Spleen (tissue), 7 donors: ENCODE measurements at regions not wholly inside any gene's neighbourhood (a gene's known extent, or its start where the extent isn't known, plus 50 kb on each side); places are given as distances from the start of the nearest gene placed in this dataset.

Experiments
- CTCF ChIP-seq, 11 experiments: fragments of 200-600 bp in 7 of 11; fragments of 450-650 bp in 4 of 11; sonication (generic) in 4 of 11; IDR thresholded peaks in 8 of 11; conservative IDR thresholded peaks in 3 of 11; 1 replicate in 7 of 11; 2 replicates in 4 of 11; pipeline versions ENCODE4 v1.4.0 to v1.8.0; 2016 to 2021; ENCODE audit warnings: antibody characterized with exemption in 11 of 11, inconsistent platforms in 4 of 11, mild to moderate bottlenecking in 1 of 11
- POLR2A ChIP-seq, 3 donors: fragments of 450-650 bp; IDR thresholded peaks; one replicate each; pipeline ENCODE4 v1.5.1; 2017; ENCODE audit warnings: antibody characterized with exemption in 3 of 3, mild to moderate bottlenecking in 1 of 3
- donor health status: DM: no; HTN: no; CAD: no; lungs with moderate emphysema.
- donor health status: DM: no; HTN: no; CAD: no.
- donor health status: DM: no; HTN: no; CAD: no.

- TF ChIP-seq CTCF (IDR thresholded peaks at IDR 0.05 in 8 of 11, conservative IDR thresholded peaks at IDR 0.05 in 3 of 11) (no peak), POLR2A (IDR thresholded peaks at IDR 0.05) (no peak)
Measured at GRCh38 chr4:111689214-111689613, 456.0 kb upstream of the FAM241A start.
